H54 (cell line): ENCODE measurements at regions not wholly inside any gene's neighbourhood (a gene's known extent, or its start where the extent isn't known, plus 50 kb on each side); places are given as distances from the start of the nearest gene placed in this dataset.
A peak's percentile ranks its signal among the peaks of the same experiment; 100 is the strongest.

Source experiments
- DNase-seq: peaks from one replicate; pipeline ENCODE4 v3.0.0; 2011; ENCODE audit warnings: low spot score, mixed read lengths; ENCODE audit not compliant: insufficient read length
- FAIRE-seq: peaks from 3 replicates; lab custom pipeline; 2011; peaks lifted over from hg19 to GRCh38; lab: Jason Lieb, UNC
- POLR2A ChIP-seq: IDR thresholded peaks from 2 replicates; pipeline ENCODE4 v1.6.1; 2011; ENCODE audit warnings: low read depth, mild to moderate bottlenecking, low read length

DNA sequence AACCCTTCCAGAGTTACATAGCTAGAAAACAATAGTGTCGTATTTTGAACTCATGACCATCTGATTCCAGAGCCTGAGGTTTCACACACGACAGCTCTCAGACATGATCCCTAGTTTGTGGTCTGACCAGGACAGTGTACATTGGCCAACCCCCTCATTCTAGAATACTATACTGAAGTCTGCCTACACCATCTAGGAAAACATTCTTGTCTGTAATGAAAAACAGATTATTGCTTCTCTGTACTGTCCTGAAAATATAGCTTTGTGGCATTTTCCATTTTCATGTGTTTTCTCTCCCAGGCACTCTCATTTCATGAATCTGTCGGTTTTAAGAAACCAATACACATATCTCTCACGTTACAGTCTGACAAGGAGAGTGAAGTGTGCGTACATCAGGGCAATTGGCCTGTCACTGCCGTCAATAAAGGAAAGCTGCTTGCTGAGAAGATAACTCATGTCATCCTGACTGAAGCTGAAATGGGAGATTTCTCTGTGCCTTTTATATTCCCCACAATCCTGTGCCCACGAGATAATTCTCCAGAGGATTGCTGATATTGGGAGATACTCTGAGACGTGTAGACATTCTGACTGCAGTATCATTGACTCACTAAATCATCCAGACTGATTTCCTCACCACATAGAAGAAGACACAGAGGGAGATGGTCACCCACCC lies 585.6 kb downstream of the PLPP3 start:
- FAIRE-seq, result no peak
- no peak for DNase-seq
- no peak for TF ChIP-seq POLR2A

DNA sequence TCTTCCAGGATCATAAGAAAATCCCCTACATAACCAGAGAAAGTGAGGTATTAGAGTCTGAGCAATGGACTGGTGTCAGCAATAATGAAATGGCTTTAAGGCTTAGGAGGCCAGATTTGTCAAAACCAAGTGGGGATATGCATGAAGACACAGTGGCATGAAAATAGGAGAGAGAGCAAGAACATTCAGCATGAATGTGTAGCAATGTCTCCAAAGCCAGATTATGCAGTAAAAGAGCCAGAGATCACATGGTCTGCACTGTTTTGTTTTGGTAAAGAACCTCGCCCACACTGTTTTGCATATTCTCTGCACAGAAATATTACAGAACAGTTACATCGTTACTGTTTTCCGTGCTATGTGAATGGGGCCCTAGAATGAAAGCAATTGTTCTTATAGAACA lies 589.4 kb downstream of the PLPP3 start:
- no peak for TF ChIP-seq POLR2A
- no peak for FAIRE-seq
- no peak for DNase-seq

DNA sequence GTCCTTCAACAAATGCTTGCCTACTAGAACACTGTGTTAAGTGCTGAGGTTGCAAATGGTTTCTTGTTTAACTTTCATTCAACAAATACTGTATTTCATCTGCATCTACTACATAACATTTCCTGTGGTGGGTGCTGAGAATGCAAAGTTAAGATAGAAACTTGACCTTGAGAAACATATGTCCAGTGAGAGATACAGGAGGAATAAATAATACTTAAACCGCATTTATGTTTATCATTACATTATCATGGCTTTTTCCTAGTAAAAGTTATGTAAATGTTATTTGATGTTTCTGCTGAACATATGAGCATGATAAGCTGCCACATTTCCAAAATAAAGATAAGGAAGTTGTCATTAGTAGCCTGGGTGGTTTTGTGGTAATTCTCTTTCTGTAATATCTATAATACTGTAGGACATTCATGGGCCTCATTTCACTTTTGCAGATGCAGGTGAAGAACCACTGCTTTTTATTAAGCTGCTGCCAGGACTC lies 590.4 kb downstream of the PLPP3 start:
- FAIRE-seq, result no peak
- no peak for DNase-seq
- no peak for TF ChIP-seq POLR2A

DNA sequence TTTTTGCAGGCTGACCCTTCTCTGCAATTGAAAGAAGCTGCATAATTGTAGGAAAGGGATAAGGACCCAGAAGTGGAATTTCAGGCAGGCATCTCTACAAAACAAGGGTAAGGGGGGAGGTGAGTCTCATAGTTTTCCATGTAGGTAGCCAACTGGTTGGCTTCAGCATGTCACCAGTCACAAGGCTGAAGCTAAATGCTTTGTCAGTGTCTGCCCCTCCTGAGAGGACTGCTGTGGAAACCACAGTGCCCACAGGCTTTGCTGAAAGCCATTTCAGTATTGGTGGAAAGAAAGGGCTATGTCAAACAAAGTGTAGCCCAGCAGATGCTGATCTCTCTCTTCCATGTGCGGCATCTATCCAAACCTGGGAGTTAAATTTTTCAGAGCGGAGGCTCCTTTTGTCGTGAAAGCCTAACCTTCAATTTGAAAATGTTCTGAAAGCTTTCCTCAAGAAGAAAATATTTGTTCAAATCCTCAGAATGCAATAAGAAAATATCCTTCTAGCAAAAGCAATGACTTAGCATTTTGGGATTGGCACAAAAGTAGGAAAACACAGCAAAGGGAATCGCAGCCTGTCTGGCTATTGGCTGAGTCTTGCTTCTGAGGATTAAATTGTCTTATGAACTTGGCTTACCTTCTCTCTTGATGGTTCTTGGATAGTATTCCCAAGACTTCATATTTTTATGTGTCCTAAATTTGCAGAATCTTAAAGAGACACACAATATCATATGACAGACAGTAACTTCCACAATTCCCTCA lies 591.7 kb downstream of the PLPP3 start:
- FAIRE-seq (no peak), DNase-seq (no peak)
- no peak for TF ChIP-seq POLR2A

DNA sequence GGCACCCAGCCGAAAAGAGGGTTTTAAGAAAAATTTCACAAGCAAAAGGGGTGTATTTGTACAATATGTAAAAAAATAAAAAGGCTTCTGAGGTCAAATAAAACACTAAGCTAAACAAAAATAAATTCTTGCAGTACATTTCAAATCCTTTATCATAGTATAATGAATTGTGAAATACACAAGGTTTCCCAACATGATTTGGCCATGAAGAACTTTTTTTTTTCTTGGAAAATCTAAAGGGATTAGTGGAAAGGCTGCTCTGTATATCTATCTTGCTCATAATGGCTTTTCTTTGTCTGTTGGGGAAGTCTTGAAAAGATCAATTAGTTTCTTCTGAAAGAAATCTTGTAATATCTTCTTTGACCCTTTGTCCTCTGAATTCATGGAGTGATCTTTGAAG lies 593.4 kb downstream of the PLPP3 start:
- no peak for FAIRE-seq
- no peak for DNase-seq
- TF ChIP-seq POLR2A, result no peak

DNA sequence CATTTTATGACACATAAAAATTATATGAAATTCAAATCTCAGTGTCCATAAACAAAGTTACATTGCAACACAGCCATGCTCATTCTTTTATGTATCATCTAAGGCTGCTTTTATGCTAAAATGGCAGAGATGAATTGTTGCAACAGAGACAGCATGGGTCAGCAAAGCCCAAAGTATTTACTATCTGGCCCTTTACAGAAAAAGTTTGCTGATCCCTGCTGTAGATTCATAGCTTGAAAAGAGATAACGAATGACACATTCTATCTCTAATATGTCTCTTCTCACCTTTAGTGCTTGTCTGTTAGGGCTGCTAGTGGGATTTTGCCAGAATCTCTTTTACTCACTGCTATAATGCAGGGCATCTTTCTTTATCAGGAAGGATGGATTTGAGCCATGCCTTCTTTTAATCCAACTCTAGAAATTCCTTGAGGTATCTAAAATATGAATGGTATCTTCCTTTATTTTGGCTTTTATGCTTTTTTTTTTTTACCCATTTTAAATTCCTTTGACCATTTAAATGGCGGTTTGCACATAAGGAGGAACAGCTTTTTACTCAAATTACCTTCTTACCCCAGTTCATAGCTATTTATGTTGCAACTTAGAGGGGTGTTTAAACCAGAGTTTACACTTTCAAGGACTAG lies 598.2 kb downstream of the PLPP3 start:
- no peak for TF ChIP-seq POLR2A
- DNase-seq (no peak), FAIRE-seq (no peak)

DNA sequence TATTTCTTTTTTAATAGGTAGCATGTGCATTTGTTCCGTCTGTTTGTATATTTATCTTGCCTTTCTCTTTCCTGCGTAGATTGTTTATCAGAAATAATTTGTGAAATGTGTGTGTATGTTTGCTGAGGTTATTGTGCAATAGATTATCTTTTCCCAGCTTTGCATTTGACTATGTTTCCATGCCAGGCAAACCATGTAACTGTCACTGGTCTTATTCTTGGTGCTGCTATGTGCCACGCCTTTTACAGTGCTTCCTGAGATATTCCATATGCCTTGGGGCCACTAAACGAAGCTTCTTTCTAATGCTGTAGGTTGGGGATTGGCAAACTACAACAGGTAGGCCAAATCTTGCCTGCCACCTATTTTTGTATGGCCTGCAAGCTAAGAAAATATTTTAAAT lies 598.8 kb downstream of the PLPP3 start:
- no peak for FAIRE-seq
- DNase-seq, result no peak
- no peak for TF ChIP-seq POLR2A

DNA sequence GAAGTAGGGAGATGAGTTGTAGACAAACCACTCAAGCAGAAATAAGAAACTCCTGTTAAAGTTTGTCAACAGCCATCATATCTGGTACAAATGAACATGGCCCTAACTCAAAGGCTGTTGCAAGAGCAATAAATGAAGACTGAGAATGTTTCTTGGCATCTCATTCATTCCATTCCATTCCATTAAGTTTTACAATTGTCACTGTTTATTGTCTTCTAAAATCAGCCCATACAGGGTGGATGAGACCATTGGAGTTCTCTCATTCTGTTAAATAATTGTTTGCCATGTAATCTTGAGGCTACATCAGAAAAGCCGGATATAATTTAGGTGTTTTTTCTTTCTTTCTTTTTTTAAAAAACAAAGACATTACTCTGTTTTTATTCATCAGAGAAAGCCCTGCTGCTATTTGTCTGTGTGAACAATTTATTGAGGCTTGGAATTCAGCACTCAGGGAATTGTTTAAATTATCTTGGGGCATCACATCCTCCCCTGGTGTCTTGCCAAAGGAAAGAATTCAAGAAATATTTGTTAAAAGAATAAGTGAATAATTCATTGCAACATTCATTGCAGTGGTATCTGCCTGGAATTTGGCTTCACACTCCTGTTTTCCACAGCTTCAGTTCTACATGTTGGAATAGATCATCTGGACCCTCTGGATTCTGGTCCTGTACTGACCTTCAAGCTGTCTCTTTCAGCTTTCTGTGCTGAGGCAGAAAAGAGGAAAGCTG lies 604.5 kb downstream of the PLPP3 start:
- DNase-seq (no peak), FAIRE-seq (peak; percentile 62)

DNA sequence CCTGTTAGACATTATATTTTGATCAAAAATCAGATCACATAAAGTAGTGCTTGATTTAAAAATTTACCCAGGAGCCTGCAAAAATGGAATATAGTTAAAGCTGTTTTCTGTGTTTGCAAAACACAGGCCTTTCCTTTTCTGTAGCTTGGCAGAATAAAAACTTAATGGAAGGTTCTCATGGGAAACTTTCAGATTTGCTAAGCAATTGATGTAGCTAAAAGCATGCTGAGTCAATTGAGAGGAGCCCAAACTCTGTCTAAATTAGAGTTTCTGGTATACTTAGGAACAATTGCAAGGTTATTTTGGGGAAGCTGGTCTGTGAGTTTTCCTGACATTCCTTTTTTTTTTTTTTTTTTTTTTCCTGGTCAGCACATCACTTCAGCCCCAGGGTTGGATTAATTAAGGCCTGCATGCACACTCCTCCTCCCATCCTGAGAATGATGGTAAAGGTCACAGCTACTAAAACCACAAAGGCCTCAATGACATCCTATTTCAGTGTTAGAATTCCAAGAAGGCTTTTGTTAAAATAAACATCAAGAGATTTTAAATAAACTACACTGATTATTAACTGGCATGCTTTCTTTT lies 608.7 kb downstream of the PLPP3 start:
- DNase-seq (no peak), FAIRE-seq (no peak)
- TF ChIP-seq POLR2A, result no peak

More for the DNA sequence above, 604.5 kb downstream of the PLPP3 start:
- no peak for TF ChIP-seq POLR2A

DNA sequence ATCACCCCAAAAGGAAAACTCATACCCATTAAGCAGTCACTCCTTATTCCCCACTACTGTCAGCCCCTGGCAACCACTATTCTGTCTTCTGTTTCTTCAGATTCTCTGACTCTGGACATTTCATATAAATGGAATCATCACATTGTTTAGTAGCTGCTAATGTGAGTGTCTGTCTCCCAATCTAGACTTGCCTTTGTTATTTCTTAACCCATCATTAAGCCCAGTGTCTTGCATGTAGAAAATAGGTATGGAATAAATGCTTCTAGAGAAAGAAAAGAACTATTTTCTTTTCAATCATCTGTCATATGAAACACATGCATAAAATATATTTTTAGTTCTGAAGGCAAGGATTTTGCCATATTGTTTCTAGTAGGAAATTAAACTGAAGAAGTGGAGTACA lies 610.0 kb downstream of the PLPP3 start:
- no peak for DNase-seq
- TF ChIP-seq POLR2A, result no peak
- no peak for FAIRE-seq

DNA sequence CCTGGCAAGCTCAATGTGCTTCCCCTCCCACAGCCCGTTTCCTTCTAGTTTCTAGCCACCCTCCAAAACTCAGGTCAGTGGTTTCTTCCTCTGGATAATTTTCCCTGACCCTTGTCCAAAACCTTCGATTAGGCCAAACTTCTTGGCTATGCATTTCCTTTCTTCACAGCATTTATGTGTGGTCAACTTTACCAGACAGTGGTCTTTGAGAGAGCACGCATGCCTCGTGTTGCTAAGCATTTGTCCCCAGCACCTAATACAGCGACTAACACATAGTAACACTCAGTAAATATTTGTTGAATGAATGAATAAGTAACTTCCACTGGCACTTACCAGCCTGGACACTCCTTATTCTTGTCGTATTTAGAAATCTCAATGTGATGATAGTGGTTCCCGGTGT lies 610.7 kb downstream of the PLPP3 start:
- no peak for TF ChIP-seq POLR2A
- FAIRE-seq, result no peak
- no peak for DNase-seq

DNA sequence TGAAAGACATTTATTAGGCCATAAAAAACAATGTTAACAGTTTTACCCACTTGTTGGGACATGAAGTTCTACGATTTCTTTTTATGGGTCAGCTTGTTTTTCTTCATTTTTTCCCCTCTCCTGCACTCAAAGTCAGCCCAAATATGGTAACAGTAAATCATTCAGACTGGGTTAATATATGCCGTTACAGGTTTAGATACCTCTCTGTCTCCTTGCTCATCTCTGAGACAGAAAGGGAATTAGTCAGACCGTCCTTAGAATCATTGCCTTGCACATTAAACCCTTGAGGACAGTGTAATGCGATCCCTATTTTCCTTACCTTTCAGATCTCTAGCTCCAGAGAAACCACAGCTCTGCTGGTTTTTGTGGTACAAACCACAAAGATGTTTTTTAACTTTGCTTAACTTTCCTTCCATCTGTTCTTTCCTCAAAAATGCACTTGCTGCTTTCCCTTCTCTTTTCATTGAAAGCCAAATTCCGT lies 613.3 kb downstream of the PLPP3 start:
- peak; percentile 88 for FAIRE-seq
- TF ChIP-seq POLR2A, result no peak
- DNase-seq, result no peak

DNA sequence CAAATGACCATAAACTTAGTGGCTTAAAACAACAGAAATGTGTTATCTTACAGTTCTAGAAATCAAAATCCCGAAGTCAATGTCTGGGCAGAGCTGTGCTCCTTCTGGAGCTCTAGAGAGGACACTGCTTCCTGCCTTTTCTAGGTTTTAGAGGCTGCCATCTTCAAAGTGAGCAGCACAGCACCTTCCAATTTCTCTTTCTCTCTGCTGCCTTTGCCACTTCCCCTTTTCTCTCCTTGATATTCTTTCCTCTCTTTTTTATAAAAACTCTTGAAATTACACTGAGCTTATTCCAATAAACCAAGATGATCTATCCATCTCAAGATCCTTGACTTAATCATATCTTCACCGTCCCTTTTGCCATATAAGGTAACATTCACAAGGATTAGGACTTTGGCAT lies 616.9 kb downstream of the PLPP3 start:
- FAIRE-seq, result no peak
- TF ChIP-seq POLR2A, result no peak
- DNase-seq, result no peak
